Ishikawa (cell line): ENCODE measurements at regions not wholly inside any gene's neighbourhood (a gene's known extent, or its start where the extent isn't known, plus 50 kb on each side); places are given as distances from the start of the nearest gene placed in this dataset.

Experiments
- CEBPB ChIP-seq: IDR thresholded peaks from 2 replicates; pipeline ENCODE4 v1.6.1; 2012
- CREB1 ChIP-seq: IDR thresholded peaks from 2 replicates; pipeline ENCODE4 v1.6.1; 2012; ENCODE audit warnings: low read depth
- EGR1 ChIP-seq: IDR thresholded peaks from 2 replicates; pipeline ENCODE4 v1.6.1; 2012
- EP300 ChIP-seq: IDR thresholded peaks from 2 replicates; pipeline ENCODE4 v1.6.1; 2012; ENCODE audit warnings: borderline replicate concordance
- FOXM1 ChIP-seq: IDR thresholded peaks from 2 replicates; pipeline ENCODE4 v1.6.1; 2012; ENCODE audit warnings: low read depth, borderline replicate concordance
- NFIC ChIP-seq: IDR thresholded peaks from 2 replicates; pipeline ENCODE4 v1.6.1; 2012
- RAD21 ChIP-seq: IDR thresholded peaks from 2 replicates; pipeline ENCODE4 v1.6.1; 2012; ENCODE audit warnings: low read depth
- TAF1 ChIP-seq: IDR thresholded peaks from 2 replicates; pipeline ENCODE4 v1.6.1; 2012; ENCODE audit warnings: low read depth, mild to moderate bottlenecking
- TCF12 ChIP-seq: IDR thresholded peaks from 2 replicates; pipeline ENCODE4 v1.6.1; 2012; ENCODE audit warnings: low read depth
- TEAD4 ChIP-seq: IDR thresholded peaks from 2 replicates; pipeline ENCODE4 v1.6.1; 2012
- YY1 ChIP-seq: IDR thresholded peaks from 2 replicates; pipeline ENCODE4 v1.6.1; 2012; ENCODE audit warnings: low read depth
- ZBTB7A ChIP-seq: IDR thresholded peaks from 2 replicates; pipeline ENCODE4 v1.6.1; 2012; ENCODE audit warnings: low read depth
- TF ChIP-seq, protein P1 (sequence below): IDR thresholded peaks from 2 replicates; pipeline ENCODE4 v1.6.1; 2012
- TF ChIP-seq, protein P2 (sequence below): IDR thresholded peaks from 2 replicates; pipeline ENCODE4 v1.6.1; 2012
- TF ChIP-seq, protein P3 (sequence below): IDR thresholded peaks from 2 replicates; pipeline ENCODE4 v1.6.1; 2012; ENCODE audit warnings: low read depth, mild to moderate bottlenecking

DNA sequence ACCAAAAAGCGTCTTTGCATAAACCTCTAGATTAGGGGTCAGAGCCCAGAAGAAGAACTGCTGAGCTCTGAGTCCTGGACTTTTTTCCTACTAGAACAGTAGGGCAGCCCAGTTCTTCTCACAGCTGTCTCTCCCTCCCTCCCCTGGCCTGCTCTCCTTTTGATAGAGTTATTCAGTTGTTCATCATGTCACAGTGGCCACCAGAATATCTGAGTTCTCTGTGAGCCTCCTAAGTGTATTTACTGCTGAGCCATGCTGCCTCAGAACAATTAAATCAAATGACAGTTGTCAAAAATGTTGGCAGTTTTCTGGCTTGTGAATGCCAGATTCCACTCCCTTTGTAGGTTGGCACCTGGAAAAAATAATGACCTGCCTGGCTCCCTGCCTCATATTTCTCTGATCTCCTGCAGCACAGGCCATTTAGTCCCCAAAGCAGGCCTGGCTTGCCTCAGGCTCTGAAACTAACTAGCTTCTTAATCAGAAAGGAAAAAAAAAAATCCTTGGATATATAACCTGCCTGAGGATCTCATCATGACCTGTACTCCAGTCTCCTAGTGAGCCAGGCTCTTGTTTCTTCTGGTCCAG is 377.4 kb upstream of the LARGE1 start:
- TF ChIP-seq TAF1: no peak

DNA sequence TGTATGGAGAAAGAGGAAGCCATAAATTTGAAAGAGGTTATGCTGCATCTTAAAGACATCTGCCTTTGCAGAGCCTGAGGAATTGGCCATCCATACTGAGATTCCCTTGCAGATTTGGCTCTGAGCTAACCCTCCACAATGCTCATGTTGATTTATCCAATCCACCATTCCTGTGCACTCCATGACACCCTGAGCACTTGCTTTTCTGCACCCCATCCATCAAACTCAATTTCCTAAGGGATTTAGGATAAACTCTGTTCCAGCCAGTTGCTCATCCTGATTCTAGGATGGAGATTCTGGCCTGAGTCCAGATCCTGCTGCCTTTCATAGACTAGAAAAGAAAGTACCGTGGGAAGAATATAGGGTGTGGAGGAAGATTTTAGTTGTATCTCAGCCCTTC is 379.2 kb upstream of the LARGE1 start:
- TF ChIP-seq CREB1 (no peak), EP300 (no peak), EGR1 (no peak), TCF12 (no peak), ZBTB7A (no peak), NFIC (no peak), RAD21 (no peak), TAF1 (no peak), FOXM1 (no peak), CEBPB (no peak), YY1 (no peak), TEAD4 (no peak)
- TF ChIP-seq, protein P1, sequence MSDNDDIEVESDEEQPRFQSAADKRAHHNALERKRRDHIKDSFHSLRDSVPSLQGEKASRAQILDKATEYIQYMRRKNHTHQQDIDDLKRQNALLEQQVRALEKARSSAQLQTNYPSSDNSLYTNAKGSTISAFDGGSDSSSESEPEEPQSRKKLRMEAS: no peak
- TF ChIP-seq, protein P2, sequence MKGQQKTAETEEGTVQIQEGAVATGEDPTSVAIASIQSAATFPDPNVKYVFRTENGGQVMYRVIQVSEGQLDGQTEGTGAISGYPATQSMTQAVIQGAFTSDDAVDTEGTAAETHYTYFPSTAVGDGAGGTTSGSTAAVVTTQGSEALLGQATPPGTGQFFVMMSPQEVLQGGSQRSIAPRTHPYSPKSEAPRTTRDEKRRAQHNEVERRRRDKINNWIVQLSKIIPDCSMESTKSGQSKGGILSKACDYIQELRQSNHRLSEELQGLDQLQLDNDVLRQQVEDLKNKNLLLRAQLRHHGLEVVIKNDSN: no peak
- TF ChIP-seq, protein P3, sequence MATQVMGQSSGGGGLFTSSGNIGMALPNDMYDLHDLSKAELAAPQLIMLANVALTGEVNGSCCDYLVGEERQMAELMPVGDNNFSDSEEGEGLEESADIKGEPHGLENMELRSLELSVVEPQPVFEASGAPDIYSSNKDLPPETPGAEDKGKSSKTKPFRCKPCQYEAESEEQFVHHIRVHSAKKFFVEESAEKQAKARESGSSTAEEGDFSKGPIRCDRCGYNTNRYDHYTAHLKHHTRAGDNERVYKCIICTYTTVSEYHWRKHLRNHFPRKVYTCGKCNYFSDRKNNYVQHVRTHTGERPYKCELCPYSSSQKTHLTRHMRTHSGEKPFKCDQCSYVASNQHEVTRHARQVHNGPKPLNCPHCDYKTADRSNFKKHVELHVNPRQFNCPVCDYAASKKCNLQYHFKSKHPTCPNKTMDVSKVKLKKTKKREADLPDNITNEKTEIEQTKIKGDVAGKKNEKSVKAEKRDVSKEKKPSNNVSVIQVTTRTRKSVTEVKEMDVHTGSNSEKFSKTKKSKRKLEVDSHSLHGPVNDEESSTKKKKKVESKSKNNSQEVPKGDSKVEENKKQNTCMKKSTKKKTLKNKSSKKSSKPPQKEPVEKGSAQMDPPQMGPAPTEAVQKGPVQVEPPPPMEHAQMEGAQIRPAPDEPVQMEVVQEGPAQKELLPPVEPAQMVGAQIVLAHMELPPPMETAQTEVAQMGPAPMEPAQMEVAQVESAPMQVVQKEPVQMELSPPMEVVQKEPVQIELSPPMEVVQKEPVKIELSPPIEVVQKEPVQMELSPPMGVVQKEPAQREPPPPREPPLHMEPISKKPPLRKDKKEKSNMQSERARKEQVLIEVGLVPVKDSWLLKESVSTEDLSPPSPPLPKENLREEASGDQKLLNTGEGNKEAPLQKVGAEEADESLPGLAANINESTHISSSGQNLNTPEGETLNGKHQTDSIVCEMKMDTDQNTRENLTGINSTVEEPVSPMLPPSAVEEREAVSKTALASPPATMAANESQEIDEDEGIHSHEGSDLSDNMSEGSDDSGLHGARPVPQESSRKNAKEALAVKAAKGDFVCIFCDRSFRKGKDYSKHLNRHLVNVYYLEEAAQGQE: no peak

DNA sequence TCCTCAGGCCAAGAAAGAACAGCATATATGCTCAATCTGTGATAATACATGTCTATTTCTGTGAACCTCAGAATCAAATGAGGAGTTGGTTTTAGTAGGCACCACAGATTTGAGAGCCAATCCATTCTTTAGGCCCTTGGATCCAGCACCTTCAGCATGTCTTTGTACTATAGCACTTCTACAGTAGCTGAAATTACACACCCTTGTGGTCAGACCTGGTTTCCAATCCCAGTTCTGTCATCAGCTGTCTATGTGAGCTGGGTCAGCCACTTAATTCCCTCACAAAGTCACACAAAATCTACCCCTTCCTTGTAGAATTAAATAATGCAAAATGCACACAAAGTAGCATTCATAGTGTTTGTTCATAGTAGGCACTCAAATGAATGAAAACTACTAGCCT is 381.3 kb upstream of the LARGE1 start:
- TF ChIP-seq, protein P3: no peak
- TF ChIP-seq EP300: no peak

DNA sequence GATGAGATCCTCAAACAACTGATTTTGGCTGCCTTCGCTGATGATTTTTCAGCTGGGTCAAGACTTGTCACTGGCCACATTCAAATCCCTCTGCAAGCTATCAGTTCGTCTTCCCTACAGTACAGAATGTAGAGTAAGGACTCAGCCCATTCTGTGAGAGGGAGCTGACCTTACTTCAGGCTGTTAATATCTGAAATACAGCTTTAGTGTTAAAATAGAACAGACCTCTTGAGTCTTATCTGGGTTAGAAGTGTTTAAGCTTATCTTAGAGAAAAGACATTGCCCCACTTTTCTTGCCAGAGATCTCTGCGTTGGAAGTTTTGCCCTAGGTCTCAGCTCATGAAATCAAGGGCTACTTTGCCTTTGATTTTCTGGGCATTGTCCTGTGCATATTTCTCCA is 383.4 kb upstream of the LARGE1 start:
- TF ChIP-seq TEAD4: no peak
- no peak for TF ChIP-seq ZBTB7A
- TF ChIP-seq EP300: no peak
- TF ChIP-seq CREB1: no peak
- TF ChIP-seq EGR1: no peak
- no peak for TF ChIP-seq NFIC
- TF ChIP-seq FOXM1: no peak
- no peak for TF ChIP-seq TAF1
- TF ChIP-seq YY1: no peak
- TF ChIP-seq, protein P1: no peak
- TF ChIP-seq, protein P3: no peak
- TF ChIP-seq, protein P2: no peak
- no peak for TF ChIP-seq TCF12
- no peak for TF ChIP-seq CEBPB
- TF ChIP-seq RAD21: no peak

DNA sequence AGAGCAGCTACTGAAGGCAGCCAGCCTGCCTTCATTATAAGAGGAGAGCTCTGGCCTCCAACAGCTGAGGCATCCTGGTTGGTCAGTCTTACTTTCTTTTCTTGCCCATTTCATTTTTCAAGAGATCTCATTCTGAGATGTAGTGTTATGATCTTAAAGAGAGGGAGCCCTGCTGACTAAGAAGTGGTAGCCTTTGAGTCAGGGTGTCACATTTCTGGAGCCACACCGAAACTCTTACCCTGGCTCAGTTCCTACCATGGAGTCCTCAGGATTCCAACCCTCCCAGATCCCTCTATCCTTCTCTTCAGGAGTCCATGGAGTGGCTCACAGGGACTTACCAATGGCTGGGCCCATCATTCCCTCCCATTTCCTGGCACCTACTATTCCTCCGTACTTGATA is 386.1 kb upstream of the LARGE1 start:
- no peak for TF ChIP-seq EGR1
- no peak for TF ChIP-seq CEBPB
- TF ChIP-seq CREB1: no peak
- TF ChIP-seq FOXM1: no peak
- TF ChIP-seq ZBTB7A: no peak
- TF ChIP-seq, protein P1: no peak
- TF ChIP-seq, protein P3: no peak
- no peak for TF ChIP-seq YY1
- no peak for TF ChIP-seq EP300
- TF ChIP-seq, protein P2: no peak
